GM21423 (cell line): ENCODE measurements at regions not wholly inside any gene's neighbourhood (a gene's known extent, or its start where the extent isn't known, plus 50 kb on each side); places are given as distances from the start of the nearest gene placed in this dataset.
"Not testable (repeated sequence)": the region's sequence is repeated elsewhere in the genome, so short reads cannot be mapped to it uniquely, and the experiment has no call there.

Source experiments
- ATAC-seq: cut with Tn5 transposase; IDR thresholded peaks from one replicate; pipeline ENCODE4 v1.9.1; 2021; ENCODE audit warnings: mild to moderate bottlenecking, moderate library complexity; ENCODE audit not compliant: unreplicated experiment

DNA sequence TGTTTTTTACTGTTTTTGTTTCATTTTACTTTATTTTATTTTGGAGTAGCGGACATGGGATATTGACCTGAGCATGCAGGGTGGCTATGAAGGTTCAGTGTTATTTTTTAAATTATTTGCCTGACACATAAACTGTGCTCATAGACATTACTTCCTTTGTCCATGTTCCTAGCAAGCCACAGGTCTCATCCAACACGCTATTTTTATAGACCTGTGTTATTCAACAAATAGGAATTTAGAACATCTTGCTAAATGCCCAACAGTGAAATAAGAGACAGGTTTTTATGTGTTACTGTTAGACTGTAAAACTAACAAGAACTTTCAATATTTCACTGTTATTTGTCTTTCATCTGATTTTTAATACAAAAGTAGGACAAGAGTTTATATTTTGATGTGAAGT is 756.4 kb downstream of the KCNT2 start:
- no peak for ATAC-seq

DNA sequence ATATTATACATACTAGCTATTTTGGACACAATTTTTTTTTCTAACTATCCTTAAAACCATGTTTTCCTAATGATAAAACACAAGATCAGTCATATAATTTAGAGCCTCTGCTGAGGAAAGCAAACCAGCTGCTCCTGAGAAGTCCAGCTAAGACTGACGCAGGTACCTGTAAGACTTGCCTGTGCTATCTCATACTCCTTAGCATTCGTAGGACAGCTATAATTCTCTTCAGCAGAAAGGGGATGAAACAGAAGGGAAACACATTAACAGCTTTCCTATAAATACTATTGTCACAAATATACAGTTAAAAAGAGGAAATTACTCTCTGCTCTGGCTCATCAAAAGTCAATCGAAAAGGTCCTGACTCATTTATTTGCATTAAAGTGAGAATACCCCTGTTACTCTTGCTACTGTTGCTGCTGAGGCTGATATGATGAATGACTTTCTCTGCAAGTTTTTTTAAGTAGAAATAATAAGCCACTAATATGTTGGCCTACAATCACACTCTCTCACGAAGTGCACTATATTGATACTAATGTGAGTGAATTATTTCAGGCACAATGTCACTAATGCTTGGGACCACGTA is 757.1 kb downstream of the KCNT2 start:
- no peak for ATAC-seq

DNA sequence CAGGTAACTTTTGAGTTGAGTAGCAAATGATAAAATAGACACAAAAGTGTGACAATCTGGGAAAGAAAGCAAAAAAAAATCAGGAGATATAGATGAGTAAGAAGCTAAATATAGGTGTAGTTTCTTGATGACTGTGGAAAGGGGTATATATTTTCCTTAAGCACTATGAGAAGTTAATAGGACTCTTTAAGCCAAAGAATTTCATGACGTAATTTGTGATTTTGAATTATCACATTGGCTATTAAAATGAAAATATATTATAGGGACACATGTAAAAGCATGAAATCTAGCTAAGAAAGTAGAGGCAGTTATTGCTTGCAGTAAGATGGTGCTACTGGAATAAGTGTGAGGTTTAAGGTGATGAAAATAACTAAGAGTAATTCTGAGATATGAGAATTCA is 759.1 kb downstream of the KCNT2 start:
- no peak for ATAC-seq

DNA sequence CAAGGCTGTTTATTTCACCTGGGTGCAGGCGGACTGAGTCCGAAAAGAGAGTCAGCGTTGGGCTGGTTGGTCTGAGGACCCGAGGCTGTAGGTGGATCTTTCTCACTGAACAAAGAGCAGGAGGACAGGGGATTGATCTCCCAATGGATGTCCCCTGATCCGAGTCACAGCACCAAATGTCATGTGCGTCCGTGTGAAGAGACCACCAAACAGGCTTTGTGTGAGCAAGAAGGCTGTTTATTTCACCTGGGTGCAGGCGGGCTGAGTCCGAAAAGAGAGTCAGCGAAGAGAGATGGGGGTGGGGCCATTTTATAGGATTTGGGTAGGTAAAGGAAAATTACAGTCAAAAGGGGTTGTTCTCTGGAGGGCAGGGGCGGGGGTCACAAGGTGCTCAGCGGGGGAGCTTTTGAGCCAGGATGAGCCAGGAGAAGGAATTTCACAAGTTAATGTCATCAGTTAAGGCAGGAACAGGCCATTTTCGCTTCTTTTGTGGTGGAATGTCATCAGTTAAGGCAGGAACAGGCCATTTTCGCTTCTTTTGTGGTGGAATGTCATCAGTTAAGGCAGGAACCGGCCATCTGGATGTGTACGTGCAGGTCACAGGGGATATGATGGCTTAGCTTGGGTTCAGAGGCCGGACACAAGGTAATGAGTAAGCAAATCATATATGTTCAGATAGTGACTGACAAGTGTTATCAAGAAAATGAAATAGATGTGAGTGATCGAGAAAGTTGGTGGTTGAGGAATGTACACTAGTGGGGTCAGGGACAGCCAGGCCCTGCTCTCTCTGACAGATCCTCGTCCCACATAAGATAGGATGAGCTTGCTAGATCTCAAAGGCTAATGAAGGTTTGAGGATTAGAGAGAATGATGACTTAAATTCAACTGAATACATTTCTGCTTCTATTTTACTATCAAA is 760.0 kb downstream of the KCNT2 start:
- ATAC-seq, result not testable (repeated sequence)

DNA sequence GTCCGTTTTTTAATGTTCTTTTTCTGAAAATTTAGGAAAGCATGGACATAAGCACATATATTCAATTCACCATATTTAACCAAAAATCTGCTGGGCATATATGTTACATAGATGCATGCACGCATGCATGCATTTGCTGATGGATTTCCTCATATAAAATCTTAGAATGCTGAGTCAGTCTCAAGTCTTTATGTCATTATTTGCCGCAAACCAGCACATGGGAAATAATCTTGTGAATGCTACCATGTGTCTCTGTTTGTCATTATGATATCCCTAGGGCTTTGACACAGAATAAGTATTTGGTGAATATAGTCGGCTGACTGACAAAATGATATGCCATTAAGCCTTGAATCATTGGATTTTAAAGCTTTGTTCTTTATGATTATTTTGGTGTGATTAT is 776.5 kb downstream of the KCNT2 start:
- no peak for ATAC-seq

DNA sequence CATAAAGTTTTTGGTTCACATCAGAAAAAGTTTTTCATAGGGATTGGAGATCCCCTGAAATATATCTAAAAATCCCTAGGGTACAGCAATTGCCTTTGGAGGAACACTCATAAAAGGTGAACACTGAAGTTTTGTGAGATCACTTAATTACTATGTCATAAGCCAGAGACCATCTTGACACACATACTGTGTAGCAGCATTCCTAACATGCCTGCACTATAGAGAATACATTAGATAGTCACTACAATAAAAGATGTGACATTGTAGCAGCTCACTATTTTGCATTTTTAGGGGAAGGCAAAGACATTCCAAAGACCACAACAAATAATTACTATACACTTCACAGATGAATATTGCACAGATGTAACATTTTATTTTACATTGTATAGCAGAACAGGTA is 779.9 kb downstream of the KCNT2 start:
- no peak for ATAC-seq

DNA sequence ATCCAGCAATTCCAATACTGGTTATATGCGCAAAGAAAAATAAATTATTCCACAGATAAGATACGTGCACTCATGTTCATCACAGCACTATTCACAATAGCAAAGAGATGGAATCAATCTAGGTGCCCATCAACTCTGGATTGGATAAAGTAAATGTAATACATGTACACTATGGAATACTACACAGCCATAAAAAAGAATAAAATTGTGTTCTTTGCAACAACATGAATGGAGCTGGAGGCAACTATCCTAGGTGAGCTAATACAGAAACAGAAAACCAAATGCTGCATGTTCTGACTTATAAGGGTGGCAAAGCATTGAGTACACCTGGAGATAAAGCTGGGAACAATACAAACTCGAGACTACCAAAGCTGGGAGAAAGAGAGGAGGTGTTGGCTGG is 787.3 kb downstream of the KCNT2 start:
- ATAC-seq, result no peak

DNA sequence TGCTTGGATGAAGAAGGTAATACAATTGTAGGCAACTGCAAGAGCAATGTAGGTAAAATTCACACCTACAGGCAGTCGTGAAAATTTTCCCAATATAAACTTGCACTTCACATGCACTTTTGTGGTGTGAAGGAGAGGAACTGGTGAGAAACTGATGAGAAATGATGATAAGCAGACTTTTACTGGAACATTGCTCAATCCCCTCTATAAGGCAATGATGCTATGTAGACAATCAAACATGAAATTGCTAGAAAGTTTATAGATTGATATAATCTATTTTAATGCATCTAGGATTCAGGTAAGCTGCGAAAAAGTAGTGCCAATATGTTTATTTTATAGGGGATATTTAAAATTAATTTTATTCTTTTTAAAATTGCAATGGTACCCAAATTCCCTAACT is 802.2 kb downstream of the KCNT2 start:
- ATAC-seq, result no peak

DNA sequence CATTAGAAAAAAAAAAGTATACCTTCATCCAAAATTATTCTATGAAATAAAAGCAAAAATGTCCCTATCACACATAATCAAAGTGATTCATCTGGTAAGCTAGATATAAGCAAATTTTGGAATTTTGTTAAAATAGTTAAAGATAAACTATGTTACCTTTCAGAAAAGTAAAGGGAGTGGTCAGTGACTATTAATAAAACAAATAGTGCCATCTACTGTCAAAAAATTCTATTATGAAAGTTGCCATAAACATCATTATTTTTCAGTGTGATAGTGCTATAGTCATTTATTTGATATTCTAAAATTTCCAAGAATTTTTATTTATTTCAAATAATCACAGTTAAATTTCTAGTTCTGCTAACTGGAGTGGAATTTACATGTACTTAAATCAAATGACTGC is 803.7 kb downstream of the KCNT2 start:
- no peak for ATAC-seq

DNA sequence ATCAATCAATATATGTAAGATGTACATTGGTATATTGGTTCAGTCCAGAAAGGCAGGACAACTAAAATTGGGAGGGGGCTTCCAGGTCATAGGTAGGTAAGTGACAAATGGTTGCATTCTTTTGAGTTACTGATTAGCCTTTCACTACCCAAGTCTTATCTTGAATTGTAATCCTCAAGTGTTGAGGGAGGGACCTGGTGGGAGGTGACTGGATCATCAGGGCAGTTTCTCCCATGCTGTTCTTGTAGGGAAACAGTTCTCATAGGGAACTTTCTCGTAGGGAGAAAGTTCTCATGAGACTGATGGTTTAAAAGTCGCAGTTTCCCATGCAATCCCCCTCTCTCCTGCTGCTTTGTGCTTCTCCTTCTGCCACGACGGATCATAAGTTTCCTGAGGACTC is 809.2 kb downstream of the KCNT2 start:
- no peak for ATAC-seq

DNA sequence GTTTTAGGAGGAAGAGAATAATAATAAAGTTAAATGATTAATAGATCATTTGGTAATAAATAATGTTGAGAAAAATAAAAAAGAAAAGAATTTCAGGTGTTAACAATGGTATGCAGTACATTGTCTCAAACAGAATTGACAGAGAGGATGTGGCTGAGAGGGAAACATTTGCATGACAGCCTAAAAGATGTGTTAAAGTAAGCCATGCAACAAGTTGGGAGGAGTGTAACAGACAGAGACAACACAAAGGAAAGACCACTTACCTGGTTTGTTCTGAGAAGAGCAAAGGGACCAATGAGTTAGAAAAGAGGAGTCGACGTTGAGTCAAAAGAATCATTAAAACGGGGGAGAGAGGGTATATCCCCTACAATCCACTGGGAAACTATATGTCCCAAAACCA is 814.0 kb downstream of the KCNT2 start:
- ATAC-seq, result no peak

DNA sequence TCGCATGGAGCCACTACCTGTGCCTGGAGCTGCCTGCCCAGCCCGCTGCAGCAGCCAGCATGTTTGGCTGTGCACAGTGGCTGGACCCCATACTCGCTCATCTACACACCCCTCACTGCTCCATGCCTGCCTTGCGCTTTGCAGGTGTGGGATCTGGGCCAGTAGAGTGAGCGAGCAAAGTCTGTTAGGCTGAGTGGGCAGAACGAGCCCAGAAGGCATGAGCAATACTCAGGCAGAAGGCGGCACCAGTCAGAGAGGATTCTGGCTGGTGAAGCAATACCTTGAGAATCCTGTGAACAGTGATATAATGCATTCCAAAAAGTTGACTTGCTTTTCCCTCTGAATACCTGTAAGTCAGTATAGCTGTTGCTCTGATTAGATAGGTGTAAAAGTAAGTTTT is 816.4 kb downstream of the KCNT2 start:
- no peak for ATAC-seq

DNA sequence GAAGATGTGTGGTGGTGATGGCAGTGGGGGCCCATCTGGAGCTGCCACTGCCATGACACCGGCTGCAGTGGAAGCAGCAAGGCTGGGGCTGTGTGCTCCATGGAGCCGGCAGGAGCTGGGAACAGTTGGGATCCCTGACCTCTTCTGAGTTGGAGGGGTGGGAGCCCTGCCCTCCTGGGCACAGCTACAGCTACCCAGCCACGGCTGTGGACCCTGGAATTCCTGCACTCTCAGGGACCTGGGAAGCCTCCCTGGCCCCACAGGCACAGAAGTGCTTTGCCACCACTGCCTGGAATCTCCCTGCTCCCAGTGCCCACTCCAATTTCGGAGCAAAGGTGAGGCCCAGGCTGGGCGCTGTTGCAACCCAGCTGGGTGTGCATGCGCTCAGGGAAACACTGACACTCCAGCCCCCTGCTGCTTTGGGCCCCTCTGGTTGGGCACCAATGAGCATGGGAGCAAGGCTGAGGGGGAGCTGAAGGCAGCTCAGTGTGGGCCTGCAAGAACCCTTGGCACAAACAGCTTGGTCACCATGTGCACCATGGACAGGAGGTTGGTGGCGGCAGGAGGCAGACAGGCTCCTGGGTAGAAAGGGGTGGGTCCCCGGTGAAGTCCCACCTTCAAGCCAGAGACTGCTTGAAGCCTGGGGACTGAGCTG is 817.6 kb downstream of the KCNT2 start:
- no peak for ATAC-seq

DNA sequence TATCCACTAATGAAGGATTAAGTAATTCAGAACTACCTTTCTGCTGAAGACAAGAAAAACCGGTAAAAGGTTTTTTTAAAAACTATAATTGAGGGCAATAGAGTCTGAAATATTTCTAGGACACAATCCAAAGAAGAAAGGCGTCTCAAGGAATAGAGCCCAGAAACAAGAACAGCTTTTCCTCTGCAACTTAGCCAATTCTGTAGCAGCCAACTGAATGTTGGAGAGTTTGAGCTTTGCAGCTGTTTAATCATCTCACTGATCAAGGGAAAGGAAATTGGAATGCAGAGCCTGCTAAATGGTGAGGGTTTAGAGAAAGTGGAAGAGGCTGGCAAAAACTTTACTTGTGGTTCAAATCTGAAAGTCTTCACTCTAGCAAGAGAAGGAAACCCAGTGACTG is 818.9 kb downstream of the KCNT2 start:
- ATAC-seq, result no peak

DNA sequence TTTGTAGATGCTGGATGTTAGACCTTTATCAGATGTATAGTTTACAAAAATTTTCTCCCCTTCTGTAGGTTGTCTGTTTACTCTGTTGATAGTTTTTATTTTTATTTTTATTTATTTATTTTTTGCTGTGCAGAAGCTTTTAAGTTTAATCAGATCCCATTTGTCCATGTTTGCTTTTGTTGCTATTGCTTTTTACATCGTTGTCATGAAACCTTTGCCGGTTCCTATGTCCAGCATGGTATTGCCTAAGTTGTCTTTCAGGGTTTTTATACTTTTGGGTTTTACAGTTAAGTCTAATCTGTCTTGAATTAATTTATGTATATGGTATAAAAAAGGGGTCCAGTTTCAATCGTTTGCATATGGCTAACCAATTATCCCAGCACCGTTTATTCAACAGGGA is 819.5 kb downstream of the KCNT2 start:
- no peak for ATAC-seq

DNA sequence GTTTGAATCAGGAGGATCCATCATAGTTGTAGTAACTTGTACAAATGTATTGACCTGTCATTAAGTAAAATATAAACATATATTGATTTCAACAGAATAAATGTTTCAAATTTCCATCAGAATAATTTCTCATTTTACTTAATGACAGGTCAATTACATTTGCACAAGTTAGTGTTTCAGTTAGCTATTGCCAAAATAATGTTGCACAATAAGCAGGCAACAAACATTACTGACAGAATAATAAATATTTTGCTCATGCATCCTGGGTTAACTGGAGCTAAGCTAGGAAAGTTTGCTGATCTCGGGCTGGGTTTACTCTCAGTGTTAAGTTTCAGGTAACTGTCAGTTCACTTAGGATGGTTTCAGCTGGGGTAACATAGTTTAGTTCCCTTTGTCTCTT is 822.4 kb downstream of the KCNT2 start:
- no peak for ATAC-seq

DNA sequence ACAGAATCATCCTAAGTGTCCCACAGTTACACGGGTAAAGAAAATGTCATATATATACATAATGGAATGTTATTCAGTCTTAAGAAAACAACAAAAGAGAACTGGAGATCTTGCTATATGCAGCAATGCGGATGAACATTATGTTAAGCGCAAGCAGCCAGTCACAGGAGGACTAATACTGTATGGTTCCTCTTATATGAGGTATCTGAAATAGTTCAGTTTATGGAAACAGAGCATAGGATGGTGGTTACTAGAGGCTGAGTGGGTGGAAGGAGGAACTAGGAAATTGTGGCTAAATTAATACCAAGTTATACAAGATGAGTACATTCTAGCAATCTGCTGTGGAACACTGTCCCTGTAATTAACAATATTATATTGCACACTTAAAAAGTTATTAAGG is 834.3 kb downstream of the KCNT2 start:
- no peak for ATAC-seq

DNA sequence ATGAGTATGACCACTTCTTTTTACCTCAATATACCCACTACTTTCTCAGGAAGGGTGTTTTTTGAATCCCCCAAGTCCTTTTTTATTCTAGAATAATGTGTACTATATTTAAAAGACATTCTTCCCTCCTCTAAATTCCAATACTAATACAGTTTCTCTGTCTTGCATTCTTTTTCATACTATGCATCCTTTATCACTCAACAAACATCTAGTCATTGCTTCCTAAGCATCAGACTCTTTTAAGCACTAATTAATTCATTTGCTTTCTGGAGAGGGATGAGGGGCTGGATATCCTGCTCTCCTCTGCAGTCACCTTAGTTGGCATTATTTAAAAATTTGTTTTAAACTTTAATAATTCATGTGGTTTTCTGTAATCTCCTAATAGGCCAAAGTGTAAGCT is 838.8 kb downstream of the KCNT2 start:
- no peak for ATAC-seq

DNA sequence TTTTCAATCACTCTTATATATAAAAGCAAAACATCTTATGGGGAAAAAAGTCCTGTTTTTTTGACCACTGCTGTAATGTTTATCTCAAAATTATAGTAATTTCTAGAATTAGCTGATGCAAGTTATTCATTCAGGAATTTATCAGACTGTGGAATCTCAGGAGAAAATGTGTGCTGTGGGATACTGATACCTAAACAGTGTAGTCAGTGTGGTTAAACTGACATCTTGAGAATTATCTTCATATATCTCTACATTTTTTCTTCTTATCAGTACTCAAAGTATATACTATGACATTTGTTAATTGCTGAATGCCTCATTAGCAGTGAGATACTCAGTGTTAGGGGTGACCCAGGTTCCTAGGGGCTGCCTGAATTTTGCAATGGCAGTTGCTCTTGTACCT is 839.3 kb downstream of the KCNT2 start:
- no peak for ATAC-seq

DNA sequence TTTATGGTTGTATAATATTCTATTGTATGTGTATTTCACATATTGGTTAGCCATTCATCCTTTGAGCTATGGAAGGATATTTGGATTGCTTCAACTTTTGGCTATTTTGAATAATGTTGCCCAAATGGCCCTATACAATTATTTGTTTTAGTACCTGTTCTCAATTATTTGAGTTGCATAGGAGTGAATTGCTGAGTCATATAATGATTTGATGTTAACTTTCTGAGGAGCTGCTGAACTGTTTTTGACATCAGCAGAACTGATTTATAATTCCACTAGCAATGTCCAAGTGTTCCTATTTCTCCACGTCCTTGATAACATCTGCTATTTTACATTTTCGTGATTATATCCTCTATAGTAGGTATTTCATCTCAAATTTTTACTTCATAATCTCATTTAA is 839.9 kb downstream of the KCNT2 start:
- no peak for ATAC-seq

DNA sequence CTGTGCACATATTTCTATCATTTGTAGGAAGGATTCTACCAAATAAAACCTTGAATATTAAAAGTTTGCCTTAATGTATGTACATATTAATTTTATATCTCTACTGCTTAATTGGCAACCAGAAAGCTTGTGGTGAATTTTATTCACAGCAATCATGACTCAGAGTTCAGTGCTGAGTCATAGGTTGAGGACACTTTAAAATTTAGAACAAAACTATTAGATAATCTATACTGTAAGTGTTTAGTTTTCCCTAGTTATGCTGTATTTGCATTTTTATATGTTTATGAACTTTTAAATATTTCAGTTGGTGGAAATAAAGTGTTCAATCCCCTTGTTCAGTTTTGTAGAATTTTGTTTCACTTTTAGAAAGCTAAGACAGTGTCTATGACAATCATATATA is 841.5 kb downstream of the KCNT2 start:
- no peak for ATAC-seq

DNA sequence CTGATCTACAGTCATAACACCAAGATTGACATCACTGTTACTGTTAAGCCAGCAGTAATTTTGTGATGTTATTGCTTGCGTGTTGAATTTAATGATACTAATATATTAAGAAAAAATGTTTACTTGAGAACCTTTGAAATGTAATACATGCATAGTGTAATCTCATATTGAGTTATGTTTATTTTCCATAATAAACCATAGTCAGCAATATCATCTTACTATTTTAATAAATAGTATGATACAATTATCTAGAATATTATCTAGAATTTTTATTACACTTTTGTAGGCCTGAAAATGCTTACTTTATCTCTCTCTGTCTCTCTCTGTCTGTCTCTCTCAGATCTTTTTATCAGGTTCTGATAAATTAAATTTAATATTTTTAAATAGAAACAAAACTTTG is 843.1 kb downstream of the KCNT2 start:
- no peak for ATAC-seq
